Pancreas (tissue), 10 donors: ENCODE measurements at regions not wholly inside any gene's neighbourhood (a gene's known extent, or its start where the extent isn't known, plus 50 kb on each side); places are given as distances from the start of the nearest gene placed in this dataset.

Source experiments
- ATAC-seq, 4 donors: fragments of 200-7000 bp; cut with Tn5 transposase; one replicate each; pipeline versions ENCODE4 v1.8.0 to v1.9.1; 2020; ENCODE audit warnings: mild to moderate bottlenecking in 4 of 4, moderate library complexity in 4 of 4
- DNase-seq, 6 donors: peaks; one replicate each; pipeline ENCODE4 v3.0.0-alpha.2; 2020
- FAIRE-seq: peaks from 2 replicates; lab custom pipeline; 2012; peaks lifted over from hg19 to GRCh38; lab: Jason Lieb, UNC
- H3K27ac ChIP-seq, 4 donors: fragments of 200-600 bp; sonication (generic); 1 replicate in 3 of 4; 2 replicates in 1 of 4; pipeline versions ENCODE4 v1.5.0 to v1.8.0; 2020
- H3K27me3 ChIP-seq, 4 donors: fragments of 200-600 bp; one replicate each; pipeline ENCODE4 v1.8.0; 2021
- H3K36me3 ChIP-seq, 3 donors: fragments of 200-600 bp; sonication (generic) in 1 of 3; one replicate each; pipeline versions ENCODE4 v1.5.0 to v1.8.0; 2020 to 2021
- H3K4me1 ChIP-seq, 3 donors: fragments of 200-600 bp; one replicate each; pipeline ENCODE4 v1.8.0; 2021
- H3K4me3 ChIP-seq, 4 donors: fragments of 200-600 bp; sonication (generic) in 2 of 4; one replicate each; pipeline versions ENCODE4 v1.5.0 to v1.8.0; 2020 to 2021
- H3K9me3 ChIP-seq, 4 donors: fragments of 200-600 bp; one replicate each; pipeline ENCODE4 v1.8.0; 2021
- CTCF ChIP-seq, 4 donors: fragments of 200-600 bp; sonication (generic) in 3 of 4; IDR thresholded peaks; one replicate each; pipeline versions ENCODE4 v1.5.0 to v1.8.0; 2021; ENCODE audit warnings: antibody characterized with exemption in 4 of 4
- whole genome bisulfite sequencing, 2 donors: extraction: QIAGEN DNeasy Blood & Tissue Kit; methylation state at CpG; one replicate each; pipeline ENCODE4 v1.1.7; 2013; 5-methylcytosine and 5-hydroxymethylcytosine counted together
- intact Hi-C, 3 donors: fragments of 100-400 bp; cut with DNase I; formaldehyde crosslinking; loops; one replicate each; pipeline versions ENCODE4 v1.11.1 to v1.14.2; 2022
- donor health status: healthy with polysubstance abuse.
- donor health status: DM: no; HTN: no; CAD: no; lungs with moderate emphysema.
- donor health status: DM: no; HTN: no; CAD: no.
- donor health status: control.
- donor health status: control.
- donor health status: Bipolar disorder and iron deficiency.
- donor health status: DM: yes; HTN: yes; CAD: no.
- donor health status: DM: no; HTN: no; CAD: no.
- donor health status: DM: no; HTN: no; CAD: no.
- donor health status: DM: yes; HTN: yes; CAD: no.

- ATAC-seq (no peak), FAIRE-seq (no peak), DNase-seq (no peak)
- intact Hi-C loops = no loop called here
- 51 to 69% methylated on average over 4 of the region's 4 CpGs for WGBS, 2 donors
- no peak for TF ChIP-seq CTCF (IDR thresholded peaks at IDR 0.05)
- H3K4me1 ChIP-seq = no peaks in the 10 kb centered on the region
- no peak overlapping the region for H3K27ac ChIP-seq
- no peaks in the 10 kb centered on the region for H3K36me3 ChIP-seq
- H3K27me3 ChIP-seq = no peaks in the 10 kb centered on the region
- H3K4me3 ChIP-seq = no peak overlapping the region
- H3K9me3 ChIP-seq = no peaks in the 10 kb centered on the region
Measured at GRCh38 chr10:3397231-3397630, 224.6 kb upstream of the PITRM1 start.

- no peak for DNase-seq
- Histone ChIP-seq H3K9me3 (no peaks in the 10 kb centered on the region), H3K4me1 (no peaks in the 10 kb centered on the region), H3K27ac (peak overlapping the region in 2 of 4 donors; percentile 6 to 50), H3K4me3 (no peak overlapping the region), H3K27me3 (no peaks in the 10 kb centered on the region), H3K36me3 (no peaks in the 10 kb centered on the region)
- 56 to 63% methylated on average over 10 of the region's 10 CpGs for WGBS, 2 donors
- intact Hi-C loops = no loop called here
- no peak for FAIRE-seq
- ATAC-seq = peak in 2 of 4 donors; percentile 16 to 20
- TF ChIP-seq CTCF (IDR thresholded peaks at IDR 0.05) = no peak
Measured at GRCh38 chr10:3396116-3396515, 223.5 kb upstream of the PITRM1 start.

DNA sequence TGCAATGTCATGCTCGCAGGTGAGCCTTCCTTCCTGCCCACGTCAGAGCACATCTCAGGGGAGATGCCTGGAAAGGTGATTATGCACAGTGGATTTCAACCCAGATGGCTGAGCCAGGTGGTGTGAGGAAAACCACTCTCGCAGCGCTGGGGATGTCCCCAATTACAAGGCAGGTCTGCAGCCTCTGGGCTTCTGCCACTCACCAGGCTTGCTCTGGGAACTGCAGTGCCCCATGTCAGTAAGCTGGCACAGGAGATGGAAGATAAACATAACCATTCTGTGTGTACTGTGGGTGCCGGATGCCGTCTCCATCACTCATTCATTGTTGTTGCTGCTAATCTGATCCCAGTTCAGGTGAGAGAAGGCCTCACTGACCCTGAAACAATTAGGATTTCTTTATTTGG is 222.9 kb upstream of the PITRM1 start:
- Histone ChIP-seq H3K36me3 (no peaks in the 10 kb centered on the region), H3K4me3 (no peak overlapping the region), H3K27me3 (no peaks in the 10 kb centered on the region), H3K27ac (peak overlapping the region in 2 of 4 donors; percentile 6 to 50), H3K9me3 (no peaks in the 10 kb centered on the region), H3K4me1 (no peaks in the 10 kb centered on the region)
- ATAC-seq = peak; percentile 68 to 89 (median 84)
- no peak for TF ChIP-seq CTCF (IDR thresholded peaks at IDR 0.05)
- FAIRE-seq = no peak
- DNase-seq = peak in 3 of 6 donors; percentile 28 to 32 (median 30)
- intact Hi-C loops = no loop called here
- 13 to 19% methylated on average over 6 of the region's 6 CpGs for WGBS, 2 donors

DNA sequence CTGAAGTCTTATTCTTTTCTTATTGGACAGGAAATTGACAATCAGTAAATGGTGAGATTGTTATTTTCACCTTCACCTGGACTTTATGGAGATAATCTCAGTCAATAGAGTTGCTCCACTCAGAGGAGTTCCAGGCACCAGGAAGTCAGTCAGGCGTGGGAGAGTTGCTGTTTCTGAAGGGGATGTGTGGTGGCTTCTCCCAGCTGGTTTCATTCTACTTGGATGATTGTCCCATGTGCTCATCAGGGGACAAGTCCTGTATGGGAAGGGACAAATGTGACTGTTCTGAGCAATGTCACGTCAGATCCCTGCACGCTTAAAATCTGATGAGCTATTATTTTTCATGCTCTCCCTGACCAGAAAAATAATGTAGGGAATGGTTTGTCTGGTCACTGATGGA is 222.5 kb upstream of the PITRM1 start:
- no peak overlapping the region for H3K27ac ChIP-seq
- no peak for DNase-seq
- H3K27me3 ChIP-seq = no peaks in the 10 kb centered on the region
- FAIRE-seq = no peak
- H3K9me3 ChIP-seq = no peaks in the 10 kb centered on the region
- no peaks in the 10 kb centered on the region for H3K4me1 ChIP-seq
- no peak for TF ChIP-seq CTCF (IDR thresholded peaks at IDR 0.05)
- H3K36me3 ChIP-seq = no peaks in the 10 kb centered on the region
- 73 to 77% methylated on average over 3 of the region's 3 CpGs for WGBS, 2 donors
- intact Hi-C loops = no loop called here
- no peak overlapping the region for H3K4me3 ChIP-seq
- peak in 1 of 4 donors; percentile 6 for ATAC-seq

- FAIRE-seq = no peak
- TF ChIP-seq CTCF (IDR thresholded peaks at IDR 0.05) = no peak
- 51 to 76% methylated on average over 2 of the region's 2 CpGs for WGBS, 2 donors
Measured at GRCh38 chr10:3393958-3394357, 221.4 kb upstream of the PITRM1 start.

More at GRCh38 chr10:3393958-3394357, 221.4 kb upstream of the PITRM1 start:
- ATAC-seq = no peak
- no peaks in the 10 kb centered on the region for H3K27me3 ChIP-seq
- no peaks in the 10 kb centered on the region for H3K9me3 ChIP-seq
- intact Hi-C loops = no loop called here
- DNase-seq = no peak
- no peaks in the 10 kb centered on the region for H3K4me1 ChIP-seq
- no peak overlapping the region for H3K4me3 ChIP-seq
- H3K36me3 ChIP-seq = no peaks in the 10 kb centered on the region
- H3K27ac ChIP-seq = no peak overlapping the region
